B cell (primary cell): ENCODE measurements at regions not wholly inside any gene's neighbourhood (a gene's known extent, or its start where the extent isn't known, plus 50 kb on each side); places are given as distances from the start of the nearest gene placed in this dataset.

Source experiments
- ATAC-seq: fragments of 200-7000 bp; cut with Tn5 transposase; one replicate; pipeline ENCODE4 v1.10.0; 2021; ENCODE audit warnings: low read depth, mild to moderate bottlenecking, moderate number of reproducible peaks, moderate library complexity
- CTCF ChIA-PET: fragments of 350-600 bp; sonication (Branson Sonifier 250); formaldehyde crosslinking; loops from one replicate; lab custom pipeline; 2021; ENCODE audit warnings: antibody characterized with exemption, inconsistent platforms; lab: Charles Lee
- POLR2A ChIA-PET: fragments of 350-600 bp; sonication (Branson Sonifier 250); formaldehyde crosslinking; loops from one replicate; lab custom pipeline; 2021; ENCODE audit warnings: antibody characterized with exemption; lab: Charles Lee
- DNase-seq: peaks from one replicate; pipeline ENCODE4 v3.0.0; 2013
- H2AFZ ChIP-seq: 2 replicates; pipeline ENCODE4 v1.6.1; 2012; ENCODE audit warnings: mild to moderate bottlenecking, low read depth, low read length; ENCODE audit not compliant: insufficient read depth, poor library complexity, severe bottlenecking
- H3K27ac ChIP-seq, 2 donors: 1 replicate in 1 of 2; 2 replicates in 1 of 2; pipeline ENCODE4 v1.5.1; 2012 to 2013; ENCODE audit warnings: low read length in 2 of 2, mild to moderate bottlenecking in 2 of 2, moderate library complexity in 1 of 2
- H3K27me3 ChIP-seq, 4 experiments: fragments of 200-600 bp in 1 of 4; sonication (generic) in 1 of 4; replicated peaks in 1 of 4; 1 replicate in 2 of 4; 2 replicates in 2 of 4; pipeline versions ENCODE4 v1.6.1 to v1.7.0; 2013 to 2016; ENCODE audit warnings: low read length in 3 of 4, mild to moderate bottlenecking in 2 of 4, mixed read lengths in 1 of 4, moderate library complexity in 1 of 4; ENCODE audit not compliant: insufficient read depth in 4 of 4, control insufficient read depth in 3 of 4; ENCODE audit errors: control extremely low read depth in 1 of 4
- H3K36me3 ChIP-seq, 2 experiments: replicated peaks in 1 of 2; 1 replicate in 1 of 2; 2 replicates in 1 of 2; pipeline versions ENCODE4 v1.6.1 to v1.7.1; 2013; ENCODE audit warnings: low read length in 1 of 2; ENCODE audit not compliant: insufficient read depth in 2 of 2, control insufficient read depth in 1 of 2; ENCODE audit errors: control extremely low read depth in 1 of 2, extremely low read depth in 1 of 2
- H3K4me1 ChIP-seq, 2 donors: fragments of 200-600 bp in 1 of 2; sonication (generic) in 1 of 2; 1 replicate in 1 of 2; 2 replicates in 1 of 2; pipeline versions ENCODE4 v1.5.1 to v1.6.1; 2013 to 2017; ENCODE audit warnings: low read length in 2 of 2; ENCODE audit not compliant: control insufficient read depth in 2 of 2, insufficient read depth in 2 of 2
- H3K4me2 ChIP-seq: replicated peaks from 2 replicates; pipeline ENCODE3; 2012; ENCODE audit warnings: mild to moderate bottlenecking, low read depth, low read length; ENCODE audit not compliant: poor library complexity, severe bottlenecking
- H3K4me3 ChIP-seq, 5 experiments: fragments of 200-600 bp in 1 of 5; sonication (generic) in 1 of 5; 1 replicate in 3 of 5; 2 replicates in 2 of 5; pipeline versions ENCODE4 v1.5.1 to v1.7.0; 2011 to 2016; ENCODE audit warnings: low read length in 4 of 5, mild to moderate bottlenecking in 4 of 5, low read depth in 2 of 5, control low read depth in 1 of 5, moderate library complexity in 1 of 5; ENCODE audit not compliant: insufficient read depth in 1 of 5; ENCODE audit errors: control extremely low read depth in 1 of 5, extremely low read depth in 1 of 5
- H3K79me2 ChIP-seq: fragments of 200-600 bp; sonication (generic); one replicate; pipeline ENCODE4 v1.6.0; 2016; ENCODE audit warnings: low read length; ENCODE audit not compliant: control insufficient read depth, insufficient read depth
- H3K9ac ChIP-seq: fragments of 200-600 bp; sonication (generic); 2 replicates; pipeline ENCODE4 v1.6.1; 2017; ENCODE audit warnings: mild to moderate bottlenecking, low read length, moderate library complexity
- H3K9me3 ChIP-seq, 3 donors: one replicate each; pipeline versions ENCODE4 v1.6.1 to v1.7.1; 2013; ENCODE audit warnings: low read length in 2 of 3; ENCODE audit not compliant: control insufficient read depth in 2 of 3, insufficient read depth in 1 of 3; ENCODE audit errors: control extremely low read depth in 1 of 3
- H4K20me1 ChIP-seq: 2 replicates; pipeline ENCODE4 v1.6.0; 2012; ENCODE audit warnings: mild to moderate bottlenecking, low read length; ENCODE audit not compliant: insufficient read depth, control insufficient read depth, poor library complexity, severe bottlenecking
- H3K27ac Mint-ChIP-seq: one replicate; pipeline ENCODE4 v1.8.0; 2021; ENCODE audit warnings: mixed read lengths
- H3K27me3 Mint-ChIP-seq: one replicate; pipeline ENCODE4 v1.8.0; 2021; ENCODE audit warnings: mixed read lengths
- H3K4me1 Mint-ChIP-seq: one replicate; pipeline ENCODE4 v1.8.0; 2021; ENCODE audit warnings: mixed read lengths
- H3K4me3 Mint-ChIP-seq: one replicate; pipeline ENCODE4 v1.8.0; 2021; ENCODE audit warnings: mixed read lengths
- H3K9me3 Mint-ChIP-seq: one replicate; pipeline ENCODE4 v1.8.0; 2022; ENCODE audit warnings: mixed read lengths; ENCODE audit not compliant: insufficient read depth
- EZH2 ChIP-seq: IDR thresholded peaks from 2 replicates; pipeline ENCODE4 v1.6.1; 2012; ENCODE audit warnings: borderline replicate concordance, low read depth, mild to moderate bottlenecking, moderate library complexity, low read length; ENCODE audit not compliant: insufficient read depth, poor library complexity, severe bottlenecking
- WGBS: methylation state at CpG from one replicate; pipeline ENCODE4 v1.1.5; 2013; ENCODE audit warnings: missing lambda C conversion rate; ENCODE audit not compliant: insufficient coverage; 5-methylcytosine and 5-hydroxymethylcytosine counted together
- intact Hi-C: fragments of 100-400 bp; cut with micrococcal nuclease; formaldehyde crosslinking; loops from one replicate; pipeline ENCODE4 v1.10.0; 2022
- TF ChIP-seq, protein P1 (sequence below): fragments of 200-600 bp; IDR thresholded peaks from one replicate; pipeline ENCODE4 v1.8.0; 2022; ENCODE audit warnings: antibody characterized with exemption, mild to moderate bottlenecking

DNA sequence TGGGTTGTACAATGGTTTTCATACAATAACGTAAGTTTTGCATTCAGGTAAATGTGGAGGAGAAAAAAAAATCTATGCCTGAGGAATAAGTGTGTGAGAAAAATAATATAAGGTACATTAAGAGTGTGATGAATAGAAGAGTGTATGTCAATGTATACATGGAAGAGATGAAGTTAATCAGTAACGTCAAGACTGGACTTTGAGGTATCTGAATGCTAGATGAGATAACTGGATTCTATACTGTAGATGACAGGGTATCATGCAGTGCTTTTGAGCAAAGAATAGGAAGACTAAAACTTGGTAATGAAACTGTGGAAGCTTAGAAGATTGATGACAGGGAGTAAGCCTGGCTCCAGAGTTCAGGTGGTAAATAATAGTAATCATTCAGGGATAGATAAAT lies 666.7 kb upstream of the SGO1 start:
- Histone ChIP-seq H3K9ac (no peak overlapping the region), H3K27me3 (no peaks in the 10 kb centered on the region), H3K36me3 (no peaks in the 10 kb centered on the region), H3K9me3 (no peaks in the 10 kb centered on the region), H3K27ac (no peak overlapping the region), H2AFZ (no peak overlapping the region), H3K4me2 (no peak overlapping the region), H3K4me3 (no peak overlapping the region), H3K79me2 (no peaks in the 10 kb centered on the region), H3K4me1 (no peaks in the 10 kb centered on the region), H4K20me1 (no peaks in the 10 kb centered on the region)
- H3K27me3 Mint-ChIP-seq: no peaks in the 10 kb centered on the region
- no peak for ATAC-seq
- no peak overlapping the region for H3K4me3 Mint-ChIP-seq
- CTCF ChIA-PET: no interaction called here
- no peaks in the 10 kb centered on the region for H3K4me1 Mint-ChIP-seq
- TF ChIP-seq, protein P1, sequence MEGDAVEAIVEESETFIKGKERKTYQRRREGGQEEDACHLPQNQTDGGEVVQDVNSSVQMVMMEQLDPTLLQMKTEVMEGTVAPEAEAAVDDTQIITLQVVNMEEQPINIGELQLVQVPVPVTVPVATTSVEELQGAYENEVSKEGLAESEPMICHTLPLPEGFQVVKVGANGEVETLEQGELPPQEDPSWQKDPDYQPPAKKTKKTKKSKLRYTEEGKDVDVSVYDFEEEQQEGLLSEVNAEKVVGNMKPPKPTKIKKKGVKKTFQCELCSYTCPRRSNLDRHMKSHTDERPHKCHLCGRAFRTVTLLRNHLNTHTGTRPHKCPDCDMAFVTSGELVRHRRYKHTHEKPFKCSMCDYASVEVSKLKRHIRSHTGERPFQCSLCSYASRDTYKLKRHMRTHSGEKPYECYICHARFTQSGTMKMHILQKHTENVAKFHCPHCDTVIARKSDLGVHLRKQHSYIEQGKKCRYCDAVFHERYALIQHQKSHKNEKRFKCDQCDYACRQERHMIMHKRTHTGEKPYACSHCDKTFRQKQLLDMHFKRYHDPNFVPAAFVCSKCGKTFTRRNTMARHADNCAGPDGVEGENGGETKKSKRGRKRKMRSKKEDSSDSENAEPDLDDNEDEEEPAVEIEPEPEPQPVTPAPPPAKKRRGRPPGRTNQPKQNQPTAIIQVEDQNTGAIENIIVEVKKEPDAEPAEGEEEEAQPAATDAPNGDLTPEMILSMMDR: no peak
- no peak for TF ChIP-seq EZH2
- WGBS: 100% methylated on average over 2 of the region's 2 CpGs
- H3K27ac Mint-ChIP-seq: no peak overlapping the region
- POLR2A ChIA-PET: no interaction called here
- H3K9me3 Mint-ChIP-seq: no peaks in the 10 kb centered on the region
- intact Hi-C loops: no loop called here
- no peak for DNase-seq

DNA sequence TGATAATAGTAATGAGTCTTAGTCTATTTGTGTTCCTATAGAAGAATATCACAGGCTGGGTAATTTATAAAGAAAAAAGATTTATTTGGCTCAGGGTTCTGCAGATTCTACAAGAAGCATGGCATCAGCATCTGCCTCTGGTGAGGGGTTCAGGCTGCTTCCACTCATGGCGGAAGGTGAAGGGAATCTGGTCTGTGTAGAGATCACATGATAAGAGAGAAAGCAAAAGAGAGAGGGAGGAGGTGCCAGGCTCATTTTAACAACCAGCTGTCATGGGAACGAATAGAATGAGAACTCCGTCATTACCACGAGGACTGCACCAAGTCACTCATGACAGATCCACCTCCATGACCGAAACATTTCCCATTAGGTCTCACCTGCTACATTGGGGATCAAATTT lies 664.0 kb upstream of the SGO1 start:
- H3K9ac ChIP-seq: no peak overlapping the region
- ATAC-seq (no peak), DNase-seq (no peak)
- H3K27me3 Mint-ChIP-seq: no peaks in the 10 kb centered on the region
- CTCF ChIA-PET: no interaction called here
- no peaks in the 10 kb centered on the region for H3K4me1 Mint-ChIP-seq
- WGBS: 100% methylated on average over 1 of the region's 5 CpGs
- no peak overlapping the region for H3K4me2 ChIP-seq
- H3K4me3 ChIP-seq: no peak overlapping the region
- H3K27ac ChIP-seq: no peak overlapping the region
- intact Hi-C loops: no loop called here
- no peaks in the 10 kb centered on the region for H3K9me3 Mint-ChIP-seq
- no peaks in the 10 kb centered on the region for H3K9me3 ChIP-seq
- H3K79me2 ChIP-seq: no peaks in the 10 kb centered on the region
- TF ChIP-seq, protein P1: no peak
- no peak for TF ChIP-seq EZH2
- H2AFZ ChIP-seq: no peak overlapping the region
- no peak overlapping the region for H3K27ac Mint-ChIP-seq
- no peak overlapping the region for H3K4me3 Mint-ChIP-seq
- no peaks in the 10 kb centered on the region for H3K36me3 ChIP-seq
- no peaks in the 10 kb centered on the region for H4K20me1 ChIP-seq
- no peaks in the 10 kb centered on the region for H3K27me3 ChIP-seq
- POLR2A ChIA-PET: no interaction called here
- H3K4me1 ChIP-seq: no peaks in the 10 kb centered on the region
